Middle frontal gyrus (tissue), 1 donor: ENCODE measurements at regions not wholly inside any gene's neighbourhood (a gene's known extent, or its start where the extent isn't known, plus 50 kb on each side); places are given as distances from the start of the nearest gene placed in this dataset.
"Not testable (repeated sequence)": the region's sequence is repeated elsewhere in the genome, so short reads cannot be mapped to it uniquely, and the experiment has no call there.

Source experiments
- DNase-seq: peaks from one replicate; pipeline ENCODE4 v3.0.0-alpha.2; 2015; ENCODE audit warnings: low spot score; ENCODE audit errors: extremely low spot score

GRCh38 chr21:5975719-5976118 is 4545.7 kb upstream of the TPTE start:
- not testable (repeated sequence) for DNase-seq

DNA sequence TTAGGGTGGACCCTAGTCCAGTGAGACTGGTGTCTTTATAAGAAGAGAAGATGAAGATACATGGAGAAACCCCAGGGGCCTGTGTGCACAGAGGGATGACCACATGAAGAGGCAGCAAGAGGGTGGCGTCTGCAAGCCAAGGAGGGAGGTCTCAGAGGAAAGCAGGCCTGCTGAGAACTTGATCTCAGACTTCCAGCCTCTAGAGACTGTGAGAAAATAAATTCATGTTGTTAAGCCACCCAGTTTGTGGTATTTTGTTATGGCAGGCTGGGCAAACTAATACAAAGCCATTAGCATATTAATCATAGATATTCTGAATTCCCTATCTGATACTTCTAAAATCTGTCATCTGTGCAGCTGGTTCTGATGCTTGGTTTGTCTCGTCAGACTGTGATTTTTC is 4523.8 kb upstream of the TPTE start:
- not testable (repeated sequence) for DNase-seq

- not testable (repeated sequence) for DNase-seq
Observed at GRCh38 chr21:6015422-6016057, 4505.8 kb upstream of the TPTE start.

DNA sequence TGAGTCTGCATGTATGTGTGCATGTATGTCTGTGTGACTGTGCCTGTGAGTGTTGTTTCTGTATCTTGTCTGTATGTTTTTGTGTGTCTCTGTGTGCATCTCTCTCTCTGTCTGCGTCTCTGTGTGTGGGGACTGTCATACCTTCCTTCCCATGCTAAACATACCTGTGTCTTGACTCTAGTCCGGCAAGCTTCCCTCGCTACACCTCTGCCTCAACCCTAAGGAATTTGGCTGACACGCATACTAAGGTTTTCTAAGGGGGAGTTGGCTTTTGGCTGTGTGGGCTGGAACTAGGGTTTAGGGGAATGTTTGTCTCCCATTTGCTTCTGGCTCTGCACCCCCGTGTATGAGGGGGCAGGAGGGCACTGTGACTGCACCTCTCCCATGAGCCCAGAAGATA is 4500.9 kb upstream of the TPTE start:
- not testable (repeated sequence) for DNase-seq

DNA sequence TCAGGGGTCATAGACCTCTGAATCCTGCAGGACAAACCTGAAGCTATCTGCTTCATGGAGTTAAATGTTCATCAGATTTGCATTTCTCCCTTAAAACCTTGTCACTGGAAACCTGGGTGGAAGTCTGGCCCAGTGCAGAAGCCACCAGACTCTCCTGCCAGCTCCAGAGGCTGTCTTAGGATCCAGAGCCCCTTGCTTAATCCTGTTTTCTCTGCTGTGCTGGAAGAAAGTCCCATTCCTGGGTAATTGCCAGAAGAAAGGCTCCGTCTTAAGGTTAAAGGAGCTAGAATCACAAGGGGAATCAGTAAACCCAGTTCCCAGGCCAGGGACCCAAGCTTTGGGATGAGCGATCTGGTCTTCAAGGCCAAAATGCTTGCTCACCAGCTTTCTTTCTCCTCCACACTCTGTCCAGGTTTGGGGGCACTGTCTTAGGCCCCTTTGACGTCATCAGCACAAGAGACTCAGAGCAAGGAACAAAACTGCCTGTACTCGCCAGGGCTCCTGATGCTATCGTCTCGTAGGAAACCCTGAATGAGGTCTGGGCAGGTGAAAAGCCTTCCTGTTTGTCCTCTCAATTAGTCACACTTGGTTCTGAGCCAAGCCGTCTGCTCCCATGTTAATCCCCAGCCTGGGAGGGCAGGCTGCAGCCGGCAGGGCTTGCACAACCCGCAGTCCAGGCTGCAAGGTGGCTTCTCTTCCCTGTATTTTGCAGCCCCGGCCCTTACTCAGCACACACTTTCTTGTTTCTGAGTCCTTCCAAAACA is 4500.2 kb upstream of the TPTE start:
- DNase-seq = not testable (repeated sequence)

- DNase-seq = not testable (repeated sequence)
Observed at GRCh38 chr21:6021717-6022270, 4499.6 kb upstream of the TPTE start.

GRCh38 chr21:6023331-6023730 is 4498.1 kb upstream of the TPTE start:
- not testable (repeated sequence) for DNase-seq

- DNase-seq = not testable (repeated sequence)
Observed at GRCh38 chr21:6025139-6025538, 4496.2 kb upstream of the TPTE start.

- not testable (repeated sequence) for DNase-seq
Observed at GRCh38 chr21:6027497-6027896, 4493.9 kb upstream of the TPTE start.

DNA sequence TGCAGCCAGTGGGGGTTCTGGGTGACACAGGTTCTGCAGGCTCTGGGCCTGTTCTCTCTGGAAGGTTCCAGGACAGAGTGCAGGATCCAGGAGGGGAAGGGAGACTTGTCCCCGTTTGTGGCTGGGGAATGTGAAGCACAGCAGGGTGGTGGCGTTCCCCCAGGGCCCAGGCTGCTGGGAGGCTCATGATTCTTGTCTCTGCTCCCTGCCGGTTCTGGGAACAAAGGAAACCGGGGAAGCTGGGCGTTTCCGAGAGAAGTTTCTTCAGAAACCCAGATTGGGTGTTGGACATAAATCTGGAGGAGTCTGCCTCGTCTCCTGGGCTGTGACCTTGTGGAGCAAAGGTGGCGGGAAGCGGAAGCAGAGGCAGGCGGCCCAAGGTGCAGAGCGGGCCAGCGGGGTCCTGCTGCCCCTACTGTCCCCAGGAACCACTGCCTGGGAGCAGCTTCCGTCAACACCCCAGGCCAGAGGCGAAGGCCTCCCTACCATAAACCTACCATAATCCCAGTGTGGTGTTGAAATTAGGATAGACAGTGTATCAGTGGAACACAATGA is 4487.2 kb upstream of the TPTE start:
- DNase-seq = not testable (repeated sequence)

DNA sequence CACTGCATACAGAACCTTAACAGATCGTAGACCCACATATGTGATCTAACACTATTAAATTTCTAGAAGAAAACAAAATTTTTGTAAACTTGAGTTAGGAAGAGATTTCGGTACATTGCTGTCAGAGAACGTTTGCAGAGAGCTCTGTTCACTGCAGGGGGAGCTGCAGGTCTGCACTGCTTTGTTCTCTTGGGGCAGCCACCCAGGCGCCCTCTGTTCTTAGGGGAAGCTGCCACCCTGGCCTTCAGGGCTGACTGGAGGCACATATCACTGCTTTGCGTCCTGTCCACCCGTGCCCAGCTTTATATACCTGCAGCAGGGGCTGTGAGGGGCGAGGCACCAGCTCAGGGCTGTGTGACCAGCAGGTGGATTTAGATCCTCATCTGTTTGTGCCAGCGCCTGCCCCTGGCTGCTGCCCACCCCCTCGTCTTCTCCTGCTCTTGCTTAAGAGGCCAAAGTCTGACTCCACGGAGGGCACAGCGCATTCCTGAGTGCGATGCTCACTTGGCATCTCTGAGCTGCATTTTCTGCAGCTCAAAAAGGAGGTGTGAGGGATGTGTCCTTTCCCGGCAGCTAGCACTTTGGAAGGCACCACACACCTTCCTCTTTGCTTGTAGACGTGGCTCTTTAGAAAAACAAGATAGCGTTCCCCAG is 4486.4 kb upstream of the TPTE start:
- not testable (repeated sequence) for DNase-seq

DNA sequence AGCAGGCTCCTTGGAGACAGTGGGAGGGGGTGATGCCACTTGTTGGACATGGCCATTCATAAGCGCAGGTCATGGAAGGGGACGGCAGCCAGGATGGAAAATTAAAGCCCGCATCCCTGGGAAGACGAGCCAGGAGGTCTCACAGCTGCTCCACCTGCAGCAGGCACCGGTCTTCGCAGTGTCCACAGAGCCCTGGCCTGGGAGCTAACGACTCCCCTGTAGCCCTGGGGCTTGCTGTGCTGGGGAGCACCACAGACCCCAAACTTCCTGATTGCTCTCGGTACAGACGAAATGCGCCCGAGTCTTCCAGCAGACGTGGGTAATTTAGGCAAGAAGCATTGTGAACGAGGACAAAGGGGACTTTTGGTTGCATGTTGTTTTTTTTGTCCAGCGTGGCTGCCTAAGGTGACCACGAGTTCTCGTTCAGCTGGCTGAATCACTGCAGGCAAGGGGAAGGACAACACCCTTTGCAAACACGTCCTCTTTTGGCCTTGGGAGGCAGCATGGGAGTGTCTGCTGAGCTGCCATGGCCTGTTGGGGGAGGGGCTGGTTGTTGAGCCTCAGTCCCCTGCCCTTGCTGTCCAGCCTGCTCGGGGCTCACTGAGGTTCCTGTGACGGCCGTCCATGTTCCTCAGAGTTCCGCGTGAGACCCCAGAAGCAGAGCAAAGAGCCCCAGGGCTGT is 4485.8 kb upstream of the TPTE start:
- not testable (repeated sequence) for DNase-seq

DNA sequence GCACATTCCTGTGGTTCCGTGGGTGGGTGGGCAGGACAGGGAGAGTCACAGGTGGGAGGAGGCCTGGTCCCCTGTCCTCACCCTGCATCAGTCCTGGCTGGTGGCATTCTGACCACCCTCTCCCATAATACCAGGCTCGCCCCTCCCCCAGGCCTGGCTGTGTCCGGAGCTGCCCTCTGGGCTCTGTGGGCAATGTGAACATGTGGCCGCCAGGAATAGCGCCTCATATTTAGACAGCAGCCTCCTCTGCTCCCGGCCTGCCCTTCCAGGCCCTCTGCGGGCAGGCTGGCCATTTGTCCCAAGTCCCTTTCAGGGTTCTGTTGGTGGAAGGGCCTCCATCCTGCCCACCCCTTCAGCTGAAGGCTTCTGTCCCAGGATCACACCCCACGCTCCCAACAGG is 4482.2 kb upstream of the TPTE start:
- DNase-seq = not testable (repeated sequence)

GRCh38 chr21:6040095-6040494 is 4481.3 kb upstream of the TPTE start:
- not testable (repeated sequence) for DNase-seq

DNA sequence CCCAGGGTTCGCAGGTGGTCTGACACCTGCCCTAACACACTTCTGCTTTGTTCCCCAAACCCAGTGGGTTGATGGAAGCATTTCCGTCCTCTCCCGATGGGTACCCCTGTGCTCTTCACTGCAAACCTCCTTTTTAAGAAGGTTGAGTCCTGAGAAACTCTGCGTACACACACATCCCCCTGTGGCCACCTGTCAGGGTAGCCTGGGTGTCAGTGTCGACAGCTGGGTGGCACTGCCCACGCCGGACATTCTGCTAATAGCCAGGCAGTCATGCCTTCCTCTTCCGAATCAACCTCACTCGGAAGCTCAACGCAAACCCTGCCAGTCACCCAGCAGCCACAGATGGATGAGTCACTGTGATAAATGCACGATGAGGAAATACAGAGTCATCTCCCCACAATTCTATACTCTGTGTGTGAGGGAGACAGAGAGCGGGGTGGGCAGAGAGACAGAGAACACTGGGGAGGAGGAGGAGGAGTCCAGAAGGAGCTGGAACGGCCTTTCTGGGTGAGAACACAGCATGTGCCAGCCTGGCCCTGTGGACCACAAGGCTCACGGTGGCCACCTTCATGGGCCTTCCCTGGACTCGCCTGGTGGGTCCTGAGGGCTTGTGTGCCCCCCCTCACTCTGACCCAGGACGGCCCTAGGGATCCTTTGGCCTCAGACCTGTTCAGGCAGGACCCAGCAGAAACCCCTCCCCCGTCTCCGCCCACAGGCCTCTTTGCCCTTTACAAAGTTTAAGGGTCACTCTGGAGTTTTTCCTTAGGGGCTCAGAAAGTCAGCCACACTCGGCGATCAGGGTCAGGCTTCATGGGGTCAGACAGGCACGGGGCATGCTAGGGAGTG is 4477.7 kb upstream of the TPTE start:
- DNase-seq = not testable (repeated sequence)

GRCh38 chr21:6044695-6045094 is 4476.7 kb upstream of the TPTE start:
- DNase-seq = not testable (repeated sequence)

DNA sequence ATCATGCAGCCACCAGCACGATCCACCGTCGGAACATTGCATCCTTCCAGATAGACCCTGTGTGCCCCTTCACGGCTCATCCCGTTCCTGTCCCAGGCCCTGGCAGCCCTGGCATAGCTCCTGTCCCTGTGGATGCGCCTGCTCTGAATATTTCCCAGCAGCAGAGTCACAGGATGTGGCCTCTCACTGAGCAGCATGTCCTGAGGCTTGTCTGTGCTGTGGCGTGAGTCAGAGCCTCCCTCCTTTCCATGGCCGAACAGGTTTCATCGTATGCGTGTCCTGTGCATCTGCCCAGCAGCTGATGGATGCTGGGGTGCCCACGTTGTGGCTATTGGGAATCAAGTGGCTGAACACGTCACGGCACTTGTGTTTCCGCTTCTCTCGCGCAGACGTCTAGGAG is 4471.5 kb upstream of the TPTE start:
- DNase-seq = not testable (repeated sequence)

DNA sequence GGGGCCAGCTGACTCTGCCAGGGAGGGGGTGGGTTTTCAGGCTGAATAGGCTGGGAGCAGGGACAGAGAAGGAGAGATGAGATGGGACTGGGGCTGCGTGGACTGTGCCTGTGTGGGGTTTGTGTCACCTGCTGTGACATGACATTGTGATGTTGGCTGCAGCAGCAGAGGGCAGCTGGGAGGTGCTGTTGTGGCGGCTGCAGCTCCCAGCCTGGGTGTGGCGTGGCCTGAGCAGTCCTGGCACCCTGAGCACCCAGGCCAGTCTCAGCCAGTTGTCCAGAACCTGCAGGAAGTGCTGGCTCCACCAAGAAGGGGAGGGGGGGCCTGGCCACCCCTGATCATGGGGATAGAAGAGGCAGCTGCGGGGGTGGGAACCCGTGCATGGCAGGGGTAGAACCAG is 4469.3 kb upstream of the TPTE start:
- not testable (repeated sequence) for DNase-seq

DNA sequence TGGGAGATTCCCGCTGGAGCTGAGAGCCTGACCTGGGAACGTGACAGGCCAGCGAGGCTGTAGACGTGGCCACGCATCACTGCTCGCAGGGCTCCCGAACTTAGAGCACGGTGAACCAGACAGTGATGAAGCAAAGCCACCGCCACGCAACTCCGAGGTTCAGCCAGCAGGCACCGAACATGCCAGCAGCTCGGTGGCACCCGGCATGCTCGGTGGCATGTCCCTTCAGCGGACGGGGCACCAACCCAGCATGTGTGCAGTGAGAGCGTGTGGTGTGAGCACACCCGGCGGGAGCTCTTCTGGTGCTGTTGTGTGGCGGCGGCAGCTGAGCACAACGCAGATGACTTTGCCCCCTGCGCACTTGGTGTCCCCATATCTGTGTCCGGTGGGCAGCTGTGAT is 4468.2 kb upstream of the TPTE start:
- DNase-seq = not testable (repeated sequence)

DNA sequence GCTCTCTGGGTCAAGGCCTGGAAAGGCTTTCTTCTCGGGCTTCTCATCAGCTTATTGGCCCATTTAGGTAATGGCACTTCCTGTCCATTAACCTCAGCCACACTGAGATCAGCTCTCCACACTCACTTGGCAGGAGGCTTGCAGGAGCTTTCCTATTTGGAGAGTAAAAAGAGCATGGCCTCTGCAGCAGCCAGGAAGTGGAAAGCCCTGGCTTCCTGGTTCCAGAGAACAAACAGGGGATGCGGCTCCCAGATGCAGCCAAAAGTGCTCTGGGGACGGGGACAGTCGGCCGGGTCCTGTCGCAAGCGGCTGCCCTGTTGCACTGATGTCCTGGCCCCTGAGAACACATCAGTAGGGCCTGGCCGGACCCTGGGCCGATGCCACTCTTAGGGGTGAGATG is 4462.4 kb upstream of the TPTE start:
- DNase-seq = not testable (repeated sequence)
